K562 (cell line): ENCODE measurements at regions not wholly inside any gene's neighbourhood (a gene's known extent, or its start where the extent isn't known, plus 50 kb on each side); places are given as distances from the start of the nearest gene placed in this dataset.

ENCODE experiments used
- ATAC-seq: fragments of 200-7000 bp; cut with Tn5 transposase; 3 replicates; pipeline ENCODE4 v1.9.1; 2020; ENCODE audit warnings: moderate library complexity
- BruUV-seq: library from RNA; stranded (reverse); fragments of 400-500 nt; replicated peaks from 2 replicates; lab custom pipeline; 2021; lab: Mats Ljungman, UMichigan
- CTCF ChIA-PET: fragments of 300-600 bp; formaldehyde crosslinking; extraction: SDS; loops from one replicate; lab custom pipeline; 2021; ENCODE audit warnings: low intra/inter-chr PET ratio; lab: Yijun Ruan, JAX
- POLR2A ChIA-PET: fragments of 300-600, 350-650 bp; sonication (Branson Sonifier 250); formaldehyde crosslinking; extraction: SDS; loops from one replicate; lab custom pipeline; 2021; ENCODE audit warnings: antibody characterized with exemption, inconsistent platforms; lab: Yijun Ruan, JAX
- DNase-seq, 4 experiments: peaks; one replicate each; pipeline versions ENCODE4 v3.0.0 to v3.0.0-alpha.2; 2011 to 2018; ENCODE audit warnings: low spot score in 3 of 4, mixed read lengths in 3 of 4; ENCODE audit errors: extremely low read depth in 1 of 4
- FAIRE-seq: peaks from 2 replicates; lab custom pipeline; 2011; peaks lifted over from hg19 to GRCh38; lab: Jason Lieb, UNC
- H2AFZ ChIP-seq: 2 replicates; pipeline ENCODE4 v1.6.0; 2011; ENCODE audit warnings: low read depth, low read length, control low read depth, inconsistent platforms
- H3K27ac ChIP-seq: fragments of 200-600 bp; 3 replicates; pipeline ENCODE4 v1.8.0; 2011; ENCODE audit warnings: low read depth, mild to moderate bottlenecking, control low read depth, inconsistent platforms, low read length, moderate library complexity, mixed read lengths; ENCODE audit errors: extremely low read depth
- H3K27me3 ChIP-seq, 2 experiments: fragments of 300-600 bp in 1 of 2; 2 replicates in 1 of 2; 3 replicates in 1 of 2; pipeline versions ENCODE4 v1.6.0 to v1.8.0; 2011; ENCODE audit warnings: inconsistent platforms in 2 of 2, low read length in 2 of 2, mild to moderate bottlenecking in 1 of 2, mixed read lengths in 1 of 2, moderate library complexity in 1 of 2; ENCODE audit not compliant: control insufficient read depth in 2 of 2, insufficient read depth in 2 of 2
- H3K36me3 ChIP-seq: fragments of 300-600 bp; 3 replicates; pipeline ENCODE4 v1.8.0; 2011; ENCODE audit warnings: mild to moderate bottlenecking, low read length, inconsistent platforms; ENCODE audit not compliant: control insufficient read depth, insufficient read depth
- H3K4me1 ChIP-seq, 2 experiments: fragments of 200-600 bp in 1 of 2; replicated peaks in 1 of 2; 2 replicates in 1 of 2; 3 replicates in 1 of 2; pipeline versions ENCODE4 v1.5.1 to v1.8.0; 2011; ENCODE audit warnings: inconsistent platforms in 2 of 2, low read length in 2 of 2, mild to moderate bottlenecking in 1 of 2, mixed read lengths in 1 of 2, moderate library complexity in 1 of 2; ENCODE audit not compliant: control insufficient read depth in 2 of 2, insufficient read depth in 2 of 2
- H3K4me2 ChIP-seq: 2 replicates; pipeline ENCODE4 v1.6.1; 2011; ENCODE audit warnings: low read length, control low read depth, inconsistent platforms, mixed read lengths; ENCODE audit not compliant: insufficient read depth
- H3K4me3 ChIP-seq: fragments of 200-600 bp; sonication (generic), shearing (Covaris generic); 2 replicates; pipeline ENCODE4 v1.5.1; 2016; ENCODE audit warnings: control low read depth, inconsistent platforms
- H3K79me2 ChIP-seq: fragments of 200-600 bp; 3 replicates; pipeline ENCODE4 v1.8.0; 2011; ENCODE audit warnings: low read length, inconsistent platforms; ENCODE audit not compliant: control insufficient read depth, insufficient read depth
- H3K9ac ChIP-seq, 2 experiments: 2 replicates each; pipeline versions ENCODE4 v1.6.0 to v1.6.1; 2011; ENCODE audit warnings: low read depth in 2 of 2, low read length in 2 of 2, control low read depth in 1 of 2, inconsistent platforms in 1 of 2, mild to moderate bottlenecking in 1 of 2, mixed read lengths in 1 of 2; ENCODE audit not compliant: insufficient read depth in 1 of 2
- H3K9me1 ChIP-seq: one replicate; pipeline ENCODE4 v1.6.0; 2011; ENCODE audit warnings: inconsistent platforms, mild to moderate bottlenecking, low read length, moderate library complexity; ENCODE audit not compliant: control insufficient read depth, insufficient read depth
- H3K9me3 ChIP-seq: replicated peaks from 2 replicates; pipeline ENCODE4 v1.5.1; 2011; ENCODE audit warnings: low read depth, low read length, inconsistent platforms; ENCODE audit not compliant: control insufficient read depth, insufficient read depth
- H4K20me1 ChIP-seq: replicated peaks from 2 replicates; pipeline ENCODE4 v1.6.1; 2011; ENCODE audit warnings: low read length, inconsistent platforms, mixed read lengths; ENCODE audit not compliant: control insufficient read depth, insufficient read depth
- CEBPZ ChIP-seq: fragments of 150-350 bp; IDR thresholded peaks from 2 replicates; pipeline ENCODE4 v1.6.1; 2014; ENCODE audit warnings: low read depth, mild to moderate bottlenecking, low read length, borderline replicate concordance
- HDAC1 ChIP-seq, 2 experiments: fragments of 450-650 bp; IDR thresholded peaks; 2 replicates each; pipeline ENCODE4 v1.6.1; 2016 to 2017; ENCODE audit warnings: inconsistent platforms in 1 of 2, mild to moderate bottlenecking in 1 of 2, moderate library complexity in 1 of 2
- HINFP ChIP-seq: fragments of 450-650 bp; conservative IDR thresholded peaks from 2 replicates; pipeline ENCODE4 v1.6.1; 2016; ENCODE audit warnings: missing genetic modification characterization, low read depth, mild to moderate bottlenecking, control low read depth, missing compliant biosample characterization
- JUND ChIP-seq, 2 experiments: IDR thresholded peaks; 2 replicates in 1 of 2; 3 replicates in 1 of 2; pipeline ENCODE4 v1.6.1; 2011; ENCODE audit warnings: borderline replicate concordance in 2 of 2, low read depth in 2 of 2, low read length in 2 of 2, improper control_type of control experiment in 1 of 2, missing biosample characterization in 1 of 2, missing genetic modification characterization in 1 of 2, missing genetic modification reagents in 1 of 2
- L3MBTL2 ChIP-seq: fragments of 450-650 bp; IDR thresholded peaks from 2 replicates; pipeline ENCODE4 v1.6.1; 2016; ENCODE audit warnings: mild to moderate bottlenecking, moderate library complexity
- NCOA4 ChIP-seq: fragments of 450-650 bp; IDR thresholded peaks from 2 replicates; pipeline ENCODE4 v1.6.1; 2018; ENCODE audit warnings: mild to moderate bottlenecking; ENCODE audit not compliant: partially characterized antibody
- NFXL1 ChIP-seq: fragments of 450-650 bp; formaldehyde crosslinking; IDR thresholded peaks from 2 replicates; pipeline ENCODE4 v1.4.0; 2021; ENCODE audit warnings: mild to moderate bottlenecking
- RBM17 ChIP-seq: fragments of 200-400 bp; formaldehyde crosslinking; IDR thresholded peaks from 2 replicates; pipeline ENCODE4 v1.6.1; 2017; ENCODE audit warnings: low read depth, mild to moderate bottlenecking, low read length, borderline replicate concordance
- SLC30A9 ChIP-seq: fragments of 250-450 bp; sonication (Bioruptor Pico); IDR thresholded peaks from 2 replicates; pipeline ENCODE4 v1.8.0; 2022; ENCODE audit warnings: mild to moderate bottlenecking, moderate library complexity
- TAL1 ChIP-seq: fragments of 450-650 bp; IDR thresholded peaks from 2 replicates; pipeline ENCODE4 v1.6.1; 2016; ENCODE audit warnings: mild to moderate bottlenecking
- YBX1 ChIP-seq: fragments of 450-650 bp; IDR thresholded peaks from 2 replicates; pipeline ENCODE4 v1.7.1; 2016; ENCODE audit warnings: mild to moderate bottlenecking
- ZNF217 ChIP-seq: sonication (generic); formaldehyde crosslinking; IDR thresholded peaks from 2 replicates; pipeline ENCODE4 v1.8.0; 2022; ENCODE audit warnings: mild to moderate bottlenecking, missing genetic modification reagents
- ZNF224 ChIP-seq: sonication (generic); formaldehyde crosslinking; IDR thresholded peaks from 2 replicates; pipeline ENCODE4 v1.8.0; 2022; ENCODE audit warnings: mild to moderate bottlenecking, missing genetic modification reagents
- ZNF253 ChIP-seq: fragments of 250-450 bp; sonication (Bioruptor Pico); conservative IDR thresholded peaks from 2 replicates; pipeline ENCODE4 v1.6.1; 2021; ENCODE audit warnings: mild to moderate bottlenecking
- ZNF445 ChIP-seq: fragments of 250-450 bp; sonication (Bioruptor Pico); IDR thresholded peaks from 2 replicates; pipeline ENCODE4 v1.4.0; 2020; ENCODE audit warnings: low read depth, mild to moderate bottlenecking, moderate library complexity
- WGBS: fragments of 100-300 bp; shearing (Covaris generic); methylation state at CpG from one replicate; pipeline ENCODE4 v1.1.6; 2016; ENCODE audit warnings: low coverage, mixed read lengths; ENCODE audit not compliant: insufficient coverage; ENCODE audit errors: missing lambda C conversion rate; 5-methylcytosine and 5-hydroxymethylcytosine counted together
- in situ Hi-C: fragments of 300-500 bp; cut with MboI; formaldehyde crosslinking; loops from 4 replicates; pipeline ENCODE4 v1.15.0; 2018; ENCODE audit warnings: inconsistent platforms, mixed read lengths
- intact Hi-C: fragments of 100-400 bp; cut with micrococcal nuclease; formaldehyde crosslinking; loops from 2 replicates; pipeline ENCODE4 v1.14.2; 2022

- FAIRE-seq: no peak
- CTCF ChIA-PET: no interaction called here
These were observed 85.4 kb downstream of the PHETA1 start for GRCh38 chr12:111283521-111283920.

GRCh38 chr12:111277570-111277969 lies 91.3 kb downstream of the PHETA1 start:
- WGBS: 0% methylated on average over 9 of the region's 9 CpGs
- H3K4me1 ChIP-seq: no peaks in the 10 kb centered on the region
- DNase-seq (no peak), ATAC-seq (no peak), FAIRE-seq (no peak)
- no TSS peak for BruUV-seq
- no peak overlapping the region for H3K4me2 ChIP-seq
- peaks cover 3% of the 10 kb centered on the region; the same call in 1 of the 2 replicates for H3K9me3 ChIP-seq
- in situ Hi-C loops: no loop called here
- H3K9me1 ChIP-seq: no peaks in the 10 kb centered on the region
- CTCF ChIA-PET: no interaction called here
- no peak overlapping the region for H3K27ac ChIP-seq
- intact Hi-C loops: no loop called here
- H3K36me3 ChIP-seq: no peaks in the 10 kb centered on the region
- H2AFZ ChIP-seq: no peak overlapping the region
- no peak overlapping the region for H3K9ac ChIP-seq
- no peak overlapping the region for H3K4me3 ChIP-seq
- peaks cover 11 to 59% of the 10 kb centered on the region in 2 experiments; a peak in 3 of 5 replicates for H3K27me3 ChIP-seq
- no peaks in the 10 kb centered on the region for H4K20me1 ChIP-seq
- no peaks in the 10 kb centered on the region for H3K79me2 ChIP-seq
- POLR2A ChIA-PET: interaction anchor here (0.6 kb wide), 2 partner anchors 12 to 382 kb away, joined by 3 read pairs; no protein-coding TSS in a partner anchor
- TF ChIP-seq YBX1 (no peak), ZNF224 (CRISPR knock-in tag) (no peak), HINFP (tag) (no peak), NFXL1 (CRISPR knock-in tag) (no peak), CEBPZ (no peak), RBM17 (no peak), ZNF217 (no peak), ZNF253 (no peak), SLC30A9 (no peak), NCOA4 (no peak)

More at GRCh38 chr12:111283521-111283920, 85.4 kb downstream of the PHETA1 start:
- no peak overlapping the region for H3K4me3 ChIP-seq
- H3K9ac ChIP-seq: no peak overlapping the region
- H3K9me1 ChIP-seq: no peaks in the 10 kb centered on the region
- no peak for ATAC-seq
- no peak overlapping the region for H3K27ac ChIP-seq
- peaks cover 3% of the 10 kb centered on the region; the same call in 1 of the 2 replicates for H3K9me3 ChIP-seq
- H3K79me2 ChIP-seq: no peaks in the 10 kb centered on the region
- DNase-seq: no peak
- POLR2A ChIA-PET: no interaction called here
- no peaks in the 10 kb centered on the region for H3K36me3 ChIP-seq
- no TSS peak for BruUV-seq
- H2AFZ ChIP-seq: no peak overlapping the region
- intact Hi-C loops (no loop called here), in situ Hi-C loops (no loop called here)
- WGBS: 2% methylated on average over 6 of the region's 6 CpGs
- H3K4me2 ChIP-seq: no peak overlapping the region
- H4K20me1 ChIP-seq: no peaks in the 10 kb centered on the region
- H3K27me3 ChIP-seq: peaks cover 23 to 64% of the 10 kb centered on the region in 2 experiments
- H3K4me1 ChIP-seq: 0 out of 5 replicates have a peak, but pooled peaks cover 0 to 3% of the 10 kb centered on the region in 2 experiments
- TF ChIP-seq ZNF445 (CRISPR knock-in tag) (no peak), JUND (IDR thresholded peaks at IDR 0.05; ENCODE audit: borderline replicate concordance, low read depth, low read length) (no peak), JUND (tag; IDR thresholded peaks at IDR 0.05; ENCODE audit: borderline replicate concordance, low read depth, low read length) (no peak), L3MBTL2 (no peak), TAL1 (no peak), HDAC1 (IDR thresholded peaks at IDR 0.05) (no peak)
